ENCODE measurements at regions not wholly inside any gene's neighbourhood (a gene's known extent, or its start where the extent isn't known, plus 50 kb on each side); places are given as distances from the start of the nearest gene placed in this dataset.

DNA sequence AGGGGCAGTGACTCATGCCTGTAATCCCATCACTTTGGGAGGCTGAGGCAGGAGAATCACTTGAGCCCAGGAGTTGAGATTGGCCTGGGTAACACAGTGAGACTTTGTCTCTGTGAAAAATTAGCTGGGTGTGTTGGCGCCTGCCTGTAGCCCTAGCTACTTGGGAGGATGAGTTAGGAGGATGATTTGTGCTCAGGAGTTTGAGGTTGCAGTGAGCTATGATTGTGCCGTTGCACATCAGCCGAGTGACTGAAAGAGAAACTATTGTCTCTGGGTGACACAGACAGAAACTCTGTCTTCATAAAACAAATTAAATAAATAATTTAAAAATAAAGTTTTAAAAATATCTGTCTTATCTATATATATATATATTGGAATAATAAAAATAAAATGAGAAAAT lies 1844.6 kb upstream of the PIK3C3 start:
- TF ChIP-seq POLR2A (IDR thresholded peaks at IDR 0.05): no peak
- TF ChIP-seq, protein P1, sequence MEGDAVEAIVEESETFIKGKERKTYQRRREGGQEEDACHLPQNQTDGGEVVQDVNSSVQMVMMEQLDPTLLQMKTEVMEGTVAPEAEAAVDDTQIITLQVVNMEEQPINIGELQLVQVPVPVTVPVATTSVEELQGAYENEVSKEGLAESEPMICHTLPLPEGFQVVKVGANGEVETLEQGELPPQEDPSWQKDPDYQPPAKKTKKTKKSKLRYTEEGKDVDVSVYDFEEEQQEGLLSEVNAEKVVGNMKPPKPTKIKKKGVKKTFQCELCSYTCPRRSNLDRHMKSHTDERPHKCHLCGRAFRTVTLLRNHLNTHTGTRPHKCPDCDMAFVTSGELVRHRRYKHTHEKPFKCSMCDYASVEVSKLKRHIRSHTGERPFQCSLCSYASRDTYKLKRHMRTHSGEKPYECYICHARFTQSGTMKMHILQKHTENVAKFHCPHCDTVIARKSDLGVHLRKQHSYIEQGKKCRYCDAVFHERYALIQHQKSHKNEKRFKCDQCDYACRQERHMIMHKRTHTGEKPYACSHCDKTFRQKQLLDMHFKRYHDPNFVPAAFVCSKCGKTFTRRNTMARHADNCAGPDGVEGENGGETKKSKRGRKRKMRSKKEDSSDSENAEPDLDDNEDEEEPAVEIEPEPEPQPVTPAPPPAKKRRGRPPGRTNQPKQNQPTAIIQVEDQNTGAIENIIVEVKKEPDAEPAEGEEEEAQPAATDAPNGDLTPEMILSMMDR (IDR thresholded peaks at IDR 0.05): no peak
- TF ChIP-seq POLR2AphosphoS5 (IDR thresholded peaks at IDR 0.05): no peak
